Mesodermal cell (in vitro differentiated cells): ENCODE measurements at regions not wholly inside any gene's neighbourhood (a gene's known extent, or its start where the extent isn't known, plus 50 kb on each side); places are given as distances from the start of the nearest gene placed in this dataset.

Source experiments
- H3K27ac ChIP-seq: 2 replicates; pipeline ENCODE4 v1.7.0; 2013; ENCODE audit warnings: mild to moderate bottlenecking, low read depth, low read length, moderate library complexity; ENCODE audit not compliant: severe bottlenecking
- H3K36me3 ChIP-seq: 2 replicates; pipeline ENCODE4 v1.7.1; 2013; ENCODE audit warnings: mild to moderate bottlenecking, low read length, moderate library complexity; ENCODE audit not compliant: control insufficient read depth, insufficient read depth
- H3K4me1 ChIP-seq: one replicate; pipeline ENCODE4 v1.7.1; 2013; ENCODE audit warnings: mild to moderate bottlenecking, low read length; ENCODE audit not compliant: insufficient read depth, control insufficient read depth, poor library complexity, severe bottlenecking
- H3K4me3 ChIP-seq: 2 replicates; pipeline ENCODE4 v1.7.0; 2013; ENCODE audit warnings: low read length, control low read depth, mild to moderate bottlenecking; ENCODE audit not compliant: insufficient read depth, poor library complexity, severe bottlenecking; ENCODE audit errors: extremely low read depth
- H3K9me3 ChIP-seq: 2 replicates; pipeline ENCODE4 v1.7.1; 2013; ENCODE audit warnings: mild to moderate bottlenecking, low read length, moderate library complexity; ENCODE audit not compliant: control insufficient read depth
- WGBS, 2 experiments: methylation state at CpG; one replicate each; pipeline ENCODE4 v1.1.5; 2013; ENCODE audit warnings: missing lambda C conversion rate in 2 of 2; ENCODE audit not compliant: insufficient coverage in 2 of 2; 5-methylcytosine and 5-hydroxymethylcytosine counted together

- no CpG with 5 or more reads among the region's 4 CpGs for WGBS, 2 experiments
- Histone ChIP-seq H3K4me3 (no peak overlapping the region), H3K4me1 (no peaks in the 10 kb centered on the region), H3K9me3 (no peaks in the 10 kb centered on the region), H3K36me3 (no peaks in the 10 kb centered on the region), H3K27ac (no peak overlapping the region)
Observed at GRCh38 chr21:18499761-18500376, 96.3 kb upstream of the TMPRSS15 start.

GRCh38 chr21:18518054-18518481, 114.5 kb upstream of the TMPRSS15 start:
- no peak overlapping the region for H3K27ac ChIP-seq
- no peaks in the 10 kb centered on the region for H3K36me3 ChIP-seq
- 89 to 92% methylated on average over 6 to 7 of the region's 11 CpGs for WGBS, 2 experiments
- no peaks in the 10 kb centered on the region for H3K4me1 ChIP-seq
- no peaks in the 10 kb centered on the region for H3K9me3 ChIP-seq
- H3K4me3 ChIP-seq, result no peak overlapping the region

- 58 to 77% methylated on average over 2 of the region's 2 CpGs for WGBS, 2 experiments
- H3K9me3 ChIP-seq, result no peaks in the 10 kb centered on the region
- H3K4me3 ChIP-seq, result no peak overlapping the region
- no peaks in the 10 kb centered on the region for H3K36me3 ChIP-seq
- H3K27ac ChIP-seq, result no peak overlapping the region
- no peaks in the 10 kb centered on the region for H3K4me1 ChIP-seq
Observed at GRCh38 chr21:18521204-18521603, 117.6 kb upstream of the TMPRSS15 start.

GRCh38 chr21:18522181-18522972, 118.8 kb upstream of the TMPRSS15 start:
- Histone ChIP-seq H3K9me3 (no peaks in the 10 kb centered on the region), H3K27ac (no peak overlapping the region), H3K4me1 (no peaks in the 10 kb centered on the region), H3K4me3 (no peak overlapping the region), H3K36me3 (no peaks in the 10 kb centered on the region)
- 70% methylated on average over 1 of the region's 7 CpGs; no CpG with 5 or more reads in 1 of the 2 experiments for WGBS, 2 experiments

GRCh38 chr21:18524097-18524880, 120.7 kb upstream of the TMPRSS15 start:
- H3K4me3 ChIP-seq, result no peak overlapping the region
- H3K4me1 ChIP-seq, result no peaks in the 10 kb centered on the region
- no peak overlapping the region for H3K27ac ChIP-seq
- H3K9me3 ChIP-seq, result no peaks in the 10 kb centered on the region
- WGBS, 2 experiments, result 93 to 94% methylated on average over 5 of the region's 7 CpGs
- no peaks in the 10 kb centered on the region for H3K36me3 ChIP-seq

- no peaks in the 10 kb centered on the region for H3K9me3 ChIP-seq
- no peaks in the 10 kb centered on the region for H3K36me3 ChIP-seq
- no peak overlapping the region for H3K27ac ChIP-seq
- 100% methylated on average over 1 of the region's 1 CpG; no CpG with 5 or more reads in 1 of the 2 experiments for WGBS, 2 experiments
- H3K4me3 ChIP-seq, result no peak overlapping the region
- H3K4me1 ChIP-seq, result no peaks in the 10 kb centered on the region
Observed at GRCh38 chr21:18529254-18529653, 125.7 kb upstream of the TMPRSS15 start.

- Histone ChIP-seq H3K9me3 (no peaks in the 10 kb centered on the region), H3K27ac (no peak overlapping the region), H3K4me3 (no peak overlapping the region), H3K36me3 (no peaks in the 10 kb centered on the region), H3K4me1 (no peaks in the 10 kb centered on the region)
- no CpG with 5 or more reads among the region's 2 CpGs for WGBS, 2 experiments
Observed at GRCh38 chr21:18542081-18542480, 138.5 kb upstream of the TMPRSS15 start.

- H3K4me1 ChIP-seq, result no peaks in the 10 kb centered on the region
- H3K27ac ChIP-seq, result no peak overlapping the region
- H3K4me3 ChIP-seq, result no peak overlapping the region
- H3K36me3 ChIP-seq, result no peaks in the 10 kb centered on the region
- H3K9me3 ChIP-seq, result no peaks in the 10 kb centered on the region
- no CpG with 5 or more reads among the region's 1 CpG for WGBS, 2 experiments
Observed at GRCh38 chr21:18545908-18546307, 142.3 kb upstream of the TMPRSS15 start.

- Histone ChIP-seq H3K9me3 (no peaks in the 10 kb centered on the region), H3K4me1 (no peaks in the 10 kb centered on the region), H3K4me3 (no peak overlapping the region), H3K27ac (no peak overlapping the region), H3K36me3 (no peaks in the 10 kb centered on the region)
- WGBS, 2 experiments, result 100% methylated on average over 1 of the region's 1 CpG
Observed at GRCh38 chr21:18547347-18547746, 143.8 kb upstream of the TMPRSS15 start.

- H3K9me3 ChIP-seq, result no peaks in the 10 kb centered on the region
- H3K4me3 ChIP-seq, result no peak overlapping the region
- H3K36me3 ChIP-seq, result no peaks in the 10 kb centered on the region
- no peaks in the 10 kb centered on the region for H3K4me1 ChIP-seq
- H3K27ac ChIP-seq, result no peak overlapping the region
Observed at GRCh38 chr21:18548249-18548648, 144.7 kb upstream of the TMPRSS15 start.
